ENCODE measurements at regions not wholly inside any gene's neighbourhood (a gene's known extent, or its start where the extent isn't known, plus 50 kb on each side); places are given as distances from the start of the nearest gene placed in this dataset.

GRCh38 chr11:112785719-112786118 lies 175.5 kb upstream of the NCAM1 start:
- Histone ChIP-seq H3K27ac (ENCODE audit: insufficient read depth in 1 of 2, low read depth in 1 of 2, low read length in 2 of 2, poor library complexity in 1 of 2, severe bottlenecking in 2 of 2) (no peak overlapping the region), H3K36me3 (ENCODE audit: control insufficient read depth in 4 of 4, insufficient read depth in 4 of 4, low read length in 3 of 4) (no peaks in the 10 kb centered on the region), H3K27me3 (replicated peaks in 2 of 5; ENCODE audit: control insufficient read depth in 4 of 5, insufficient read depth in 5 of 5, low read length in 4 of 5) (peaks cover 0 to 10% (median 3%) of the 10 kb centered on the region in 5 experiments), H3K4me3 (ENCODE audit: control insufficient read depth in 1 of 7, extremely low read depth in 1 of 7, insufficient read depth in 4 of 7, low read depth in 2 of 7, low read length in 6 of 7) (no peak overlapping the region), H3K4me1 (ENCODE audit: control extremely low read depth in 1 of 4, control insufficient read depth in 4 of 4, insufficient read depth in 4 of 4, low read length in 3 of 4) (peaks cover 0 to 3% (median 0%) of the 10 kb centered on the region in 4 experiments), H3K9me3 (ENCODE audit: control extremely low read depth in 1 of 5, control insufficient read depth in 4 of 5, insufficient read depth in 2 of 5, low read depth in 1 of 5, low read length in 4 of 5) (no peaks in the 10 kb centered on the region)
- POLR2A ChIA-PET, result no interaction called here
- CTCF ChIA-PET, result no interaction called here
- no peak for DNase-seq
- WGBS (ENCODE audit: insufficient coverage), result 96% methylated on average over 2 of the region's 3 CpGs

GRCh38 chr11:112786196-112786595 lies 175.0 kb upstream of the NCAM1 start:
- POLR2A ChIA-PET, result no interaction called here
- CTCF ChIA-PET, result no interaction called here
- DNase-seq, result no peak
- no peak overlapping the region for H3K4me3 ChIP-seq (ENCODE audit: control insufficient read depth in 1 of 7, extremely low read depth in 1 of 7, insufficient read depth in 4 of 7, low read depth in 2 of 7, low read length in 6 of 7)
- peaks cover 0 to 3% (median 0%) of the 10 kb centered on the region in 4 experiments for H3K4me1 ChIP-seq (ENCODE audit: control extremely low read depth in 1 of 4, control insufficient read depth in 4 of 4, insufficient read depth in 4 of 4, low read length in 3 of 4)
- H3K27me3 ChIP-seq (replicated peaks in 2 of 5; ENCODE audit: control insufficient read depth in 4 of 5, insufficient read depth in 5 of 5, low read length in 4 of 5), result peaks cover 0 to 10% (median 3%) of the 10 kb centered on the region in 5 experiments
- WGBS (ENCODE audit: insufficient coverage), result no CpG with 5 or more reads among the region's 3 CpGs
- H3K36me3 ChIP-seq (ENCODE audit: control insufficient read depth in 4 of 4, insufficient read depth in 4 of 4, low read length in 3 of 4), result no peaks in the 10 kb centered on the region
- no peak overlapping the region for H3K27ac ChIP-seq (ENCODE audit: insufficient read depth in 1 of 2, low read depth in 1 of 2, low read length in 2 of 2, poor library complexity in 1 of 2, severe bottlenecking in 2 of 2)
- no peaks in the 10 kb centered on the region for H3K9me3 ChIP-seq (ENCODE audit: control extremely low read depth in 1 of 5, control insufficient read depth in 4 of 5, insufficient read depth in 2 of 5, low read depth in 1 of 5, low read length in 4 of 5)

GRCh38 chr11:112786886-112787530 lies 174.2 kb upstream of the NCAM1 start:
- WGBS (ENCODE audit: insufficient coverage), result 79% methylated on average over 2 of the region's 5 CpGs
- peaks cover 0 to 10% (median 3%) of the 10 kb centered on the region in 5 experiments for H3K27me3 ChIP-seq (replicated peaks in 2 of 5; ENCODE audit: control insufficient read depth in 4 of 5, insufficient read depth in 5 of 5, low read length in 4 of 5)
- H3K4me3 ChIP-seq (ENCODE audit: control insufficient read depth in 1 of 7, extremely low read depth in 1 of 7, insufficient read depth in 4 of 7, low read depth in 2 of 7, low read length in 6 of 7), result no peak overlapping the region
- POLR2A ChIA-PET, result no interaction called here
- H3K36me3 ChIP-seq (ENCODE audit: control insufficient read depth in 4 of 4, insufficient read depth in 4 of 4, low read length in 3 of 4), result no peaks in the 10 kb centered on the region
- H3K9me3 ChIP-seq (ENCODE audit: control extremely low read depth in 1 of 5, control insufficient read depth in 4 of 5, insufficient read depth in 2 of 5, low read depth in 1 of 5, low read length in 4 of 5), result no peaks in the 10 kb centered on the region
- CTCF ChIA-PET, result no interaction called here
- peaks cover 0 to 3% (median 0%) of the 10 kb centered on the region in 4 experiments for H3K4me1 ChIP-seq (ENCODE audit: control extremely low read depth in 1 of 4, control insufficient read depth in 4 of 4, insufficient read depth in 4 of 4, low read length in 3 of 4)
- H3K27ac ChIP-seq (ENCODE audit: insufficient read depth in 1 of 2, low read depth in 1 of 2, low read length in 2 of 2, poor library complexity in 1 of 2, severe bottlenecking in 2 of 2), result no peak overlapping the region
- DNase-seq, result no peak

- no peaks in the 10 kb centered on the region for H3K9me3 ChIP-seq (ENCODE audit: control extremely low read depth in 1 of 5, control insufficient read depth in 4 of 5, insufficient read depth in 2 of 5, low read depth in 1 of 5, low read length in 4 of 5)
- no peak for DNase-seq
- POLR2A ChIA-PET, result no interaction called here
- peaks cover 0 to 7% (median 0%) of the 10 kb centered on the region in 5 experiments for H3K27me3 ChIP-seq (replicated peaks in 2 of 5; ENCODE audit: control insufficient read depth in 4 of 5, insufficient read depth in 5 of 5, low read length in 4 of 5)
- CTCF ChIA-PET, result interaction anchor here (1.4 to 1.5 kb wide), 2 partner anchors 202 to 325 kb away, joined by 3 read pairs; no protein-coding TSS in a partner anchor
- H3K4me3 ChIP-seq (ENCODE audit: control insufficient read depth in 1 of 7, extremely low read depth in 1 of 7, insufficient read depth in 4 of 7, low read depth in 2 of 7, low read length in 6 of 7), result no peak overlapping the region
- H3K4me1 ChIP-seq (ENCODE audit: control extremely low read depth in 1 of 4, control insufficient read depth in 4 of 4, insufficient read depth in 4 of 4, low read length in 3 of 4), result peaks cover 0 to 3% (median 0%) of the 10 kb centered on the region in 4 experiments
- no peaks in the 10 kb centered on the region for H3K36me3 ChIP-seq (ENCODE audit: control insufficient read depth in 4 of 4, insufficient read depth in 4 of 4, low read length in 3 of 4)
- no peak overlapping the region for H3K27ac ChIP-seq (ENCODE audit: insufficient read depth in 1 of 2, low read depth in 1 of 2, low read length in 2 of 2, poor library complexity in 1 of 2, severe bottlenecking in 2 of 2)
- WGBS (ENCODE audit: insufficient coverage), result no CpG with 5 or more reads among the region's 3 CpGs
These were observed 171.7 kb upstream of the NCAM1 start for GRCh38 chr11:112789481-112789880.

- H3K9me3 ChIP-seq (ENCODE audit: control extremely low read depth in 1 of 5, control insufficient read depth in 4 of 5, insufficient read depth in 2 of 5, low read depth in 1 of 5, low read length in 4 of 5), result no peaks in the 10 kb centered on the region
- no peaks in the 10 kb centered on the region for H3K36me3 ChIP-seq (ENCODE audit: control insufficient read depth in 4 of 4, insufficient read depth in 4 of 4, low read length in 3 of 4)
- peaks cover 0 to 2% (median 0%) of the 10 kb centered on the region in 4 experiments for H3K4me1 ChIP-seq (ENCODE audit: control extremely low read depth in 1 of 4, control insufficient read depth in 4 of 4, insufficient read depth in 4 of 4, low read length in 3 of 4)
- no peak overlapping the region for H3K4me3 ChIP-seq (ENCODE audit: control insufficient read depth in 1 of 7, extremely low read depth in 1 of 7, insufficient read depth in 4 of 7, low read depth in 2 of 7, low read length in 6 of 7)
- WGBS (ENCODE audit: insufficient coverage), result no CpG with 5 or more reads among the region's 3 CpGs
- ChIA-PET CTCF (interaction anchor here (1.4 to 1.5 kb wide), 2 partner anchors 202 to 325 kb away, joined by 3 read pairs; no protein-coding TSS in a partner anchor), POLR2A (no interaction called here)
- H3K27me3 ChIP-seq (replicated peaks in 2 of 5; ENCODE audit: control insufficient read depth in 4 of 5, insufficient read depth in 5 of 5, low read length in 4 of 5), result peaks cover 0 to 7% (median 0%) of the 10 kb centered on the region in 5 experiments
- no peak for DNase-seq
- H3K27ac ChIP-seq (ENCODE audit: insufficient read depth in 1 of 2, low read depth in 1 of 2, low read length in 2 of 2, poor library complexity in 1 of 2, severe bottlenecking in 2 of 2), result no peak overlapping the region
These were observed 170.9 kb upstream of the NCAM1 start for GRCh38 chr11:112790286-112790685.

- ChIA-PET POLR2A (no interaction called here), CTCF (no interaction called here)
- Histone ChIP-seq H3K27me3 (replicated peaks in 2 of 5; ENCODE audit: control insufficient read depth in 4 of 5, insufficient read depth in 5 of 5, low read length in 4 of 5) (peaks cover 0 to 3% (median 0%) of the 10 kb centered on the region in 5 experiments), H3K4me1 (ENCODE audit: control extremely low read depth in 1 of 4, control insufficient read depth in 4 of 4, insufficient read depth in 4 of 4, low read length in 3 of 4) (no peaks in the 10 kb centered on the region), H3K36me3 (ENCODE audit: control insufficient read depth in 4 of 4, insufficient read depth in 4 of 4, low read length in 3 of 4) (no peaks in the 10 kb centered on the region), H3K4me3 (ENCODE audit: control insufficient read depth in 1 of 7, extremely low read depth in 1 of 7, insufficient read depth in 4 of 7, low read depth in 2 of 7, low read length in 6 of 7) (no peak overlapping the region), H3K9me3 (ENCODE audit: control extremely low read depth in 1 of 5, control insufficient read depth in 4 of 5, insufficient read depth in 2 of 5, low read depth in 1 of 5, low read length in 4 of 5) (no peaks in the 10 kb centered on the region), H3K27ac (ENCODE audit: insufficient read depth in 1 of 2, low read depth in 1 of 2, low read length in 2 of 2, poor library complexity in 1 of 2, severe bottlenecking in 2 of 2) (no peak overlapping the region)
- 95% methylated on average over 3 of the region's 5 CpGs for WGBS (ENCODE audit: insufficient coverage)
- DNase-seq, result no peak
These were observed 169.2 kb upstream of the NCAM1 start for GRCh38 chr11:112792070-112792469.

- ChIA-PET POLR2A (no interaction called here), CTCF (no interaction called here)
- Histone ChIP-seq H3K27me3 (replicated peaks in 2 of 5; ENCODE audit: control insufficient read depth in 4 of 5, insufficient read depth in 5 of 5, low read length in 4 of 5) (peaks cover 0 to 3% (median 0%) of the 10 kb centered on the region in 5 experiments), H3K9me3 (ENCODE audit: control extremely low read depth in 1 of 5, control insufficient read depth in 4 of 5, insufficient read depth in 2 of 5, low read depth in 1 of 5, low read length in 4 of 5) (no peaks in the 10 kb centered on the region), H3K27ac (ENCODE audit: insufficient read depth in 1 of 2, low read depth in 1 of 2, low read length in 2 of 2, poor library complexity in 1 of 2, severe bottlenecking in 2 of 2) (no peak overlapping the region), H3K4me1 (ENCODE audit: control extremely low read depth in 1 of 4, control insufficient read depth in 4 of 4, insufficient read depth in 4 of 4, low read length in 3 of 4) (no peaks in the 10 kb centered on the region), H3K36me3 (ENCODE audit: control insufficient read depth in 4 of 4, insufficient read depth in 4 of 4, low read length in 3 of 4) (no peaks in the 10 kb centered on the region), H3K4me3 (ENCODE audit: control insufficient read depth in 1 of 7, extremely low read depth in 1 of 7, insufficient read depth in 4 of 7, low read depth in 2 of 7, low read length in 6 of 7) (no peak overlapping the region)
- no peak for DNase-seq
- 100% methylated on average over 1 of the region's 1 CpG for WGBS (ENCODE audit: insufficient coverage)
These were observed 167.8 kb upstream of the NCAM1 start for GRCh38 chr11:112793416-112793815.
